H1 (cell line): ENCODE measurements at regions not wholly inside any gene's neighbourhood (a gene's known extent, or its start where the extent isn't known, plus 50 kb on each side); places are given as distances from the start of the nearest gene placed in this dataset.

Experiments used
- CTCF ChIA-PET: fragments of 300-600 bp; sonication (Branson Sonifier 250); formaldehyde crosslinking; loops from one replicate; lab custom pipeline; 2021; ENCODE audit not compliant: partially characterized antibody; lab: Charles Lee
- POLR2A ChIA-PET: fragments of 300-600 bp; sonication (Branson Sonifier 250); formaldehyde crosslinking; loops from one replicate; lab custom pipeline; 2021; ENCODE audit warnings: inconsistent platforms; ENCODE audit not compliant: partially characterized antibody; lab: Charles Lee
- DNase-seq, 2 experiments: peaks; one replicate each; pipeline versions ENCODE4 v3.0.0 to v3.0.0-alpha.2; 2010 to 2022; ENCODE audit warnings: low spot score in 2 of 2, low read depth in 1 of 2, mixed read lengths in 1 of 2
- FAIRE-seq: peaks from 2 replicates; lab custom pipeline; 2011; peaks lifted over from hg19 to GRCh38; lab: Jason Lieb, UNC
- H2AFZ ChIP-seq: 2 replicates; pipeline ENCODE4 v1.8.1; 2012; ENCODE audit warnings: low read length, inconsistent platforms
- H2AK5ac ChIP-seq: 2 replicates; pipeline ENCODE4 v1.6.1; 2013; ENCODE audit warnings: low read depth, low read length
- H2BK120ac ChIP-seq: replicated peaks from 2 replicates; pipeline ENCODE3; 2013; ENCODE audit warnings: low read depth, low read length, inconsistent platforms
- H2BK12ac ChIP-seq: 2 replicates; pipeline ENCODE4 v1.6.1; 2013; ENCODE audit warnings: low read depth, low read length
- H2BK15ac ChIP-seq: 2 replicates; pipeline ENCODE4 v1.6.1; 2013; ENCODE audit warnings: low read length
- H2BK20ac ChIP-seq: 2 replicates; pipeline ENCODE4 v1.6.1; 2013; ENCODE audit warnings: low read length
- H2BK5ac ChIP-seq: 2 replicates; pipeline ENCODE4 v1.6.1; 2013; ENCODE audit warnings: low read depth, low read length
- H3K14ac ChIP-seq: 2 replicates; pipeline ENCODE4 v1.6.1; 2013; ENCODE audit warnings: inconsistent platforms; ENCODE audit not compliant: insufficient read length
- H3K18ac ChIP-seq: 2 replicates; pipeline ENCODE4 v1.6.1; 2013; ENCODE audit warnings: low read length; ENCODE audit errors: extremely low read depth
- H3K23ac ChIP-seq: 2 replicates; pipeline ENCODE4 v1.6.1; 2013; ENCODE audit warnings: inconsistent platforms; ENCODE audit not compliant: insufficient read length
- H3K23me2 ChIP-seq: 2 replicates; pipeline ENCODE4 v1.6.1; 2013; ENCODE audit warnings: low read depth, low read length
- H3K27ac ChIP-seq: 2 replicates; pipeline ENCODE4 v1.6.1; 2011; ENCODE audit warnings: low read depth, low read length, inconsistent platforms
- H3K27me3 ChIP-seq, 4 experiments: replicated peaks in 1 of 4; 1 replicate in 1 of 4; 2 replicates in 3 of 4; pipeline versions ENCODE4 v1.6.1 to v1.8.1; 2011 to 2013; ENCODE audit warnings: low read length in 3 of 4, mild to moderate bottlenecking in 3 of 4, inconsistent platforms in 2 of 4, mixed read lengths in 2 of 4, moderate library complexity in 1 of 4; ENCODE audit not compliant: control insufficient read depth in 3 of 4, insufficient read depth in 3 of 4; ENCODE audit errors: extremely low read depth in 1 of 4
- H3K36me3 ChIP-seq, 4 experiments: 2 replicates each; pipeline versions ENCODE4 v1.6.1 to v1.8.1; 2011 to 2013; ENCODE audit warnings: mild to moderate bottlenecking in 4 of 4, low read length in 3 of 4, moderate library complexity in 2 of 4, control low read depth in 1 of 4, inconsistent platforms in 1 of 4; ENCODE audit not compliant: insufficient read depth in 4 of 4, control insufficient read depth in 2 of 4
- H3K4ac ChIP-seq: replicated peaks from 2 replicates; pipeline ENCODE3; 2013; ENCODE audit warnings: low read length, low read depth, mixed read lengths, inconsistent platforms; ENCODE audit not compliant: insufficient read length
- H3K4me1 ChIP-seq, 4 experiments: replicated peaks in 1 of 4; 1 replicate in 1 of 4; 2 replicates in 3 of 4; pipeline versions ENCODE4 v1.6.1 to v1.8.1; 2011 to 2013; ENCODE audit warnings: low read length in 3 of 4, inconsistent platforms in 2 of 4, mixed read lengths in 1 of 4; ENCODE audit not compliant: insufficient read depth in 4 of 4, control insufficient read depth in 3 of 4
- H3K4me2 ChIP-seq, 2 experiments: 2 replicates each; pipeline versions ENCODE4 v1.6.1 to v1.8.1; 2011 to 2013; ENCODE audit warnings: low read depth in 2 of 2, low read length in 2 of 2, control low read depth in 1 of 2, inconsistent platforms in 1 of 2, mild to moderate bottlenecking in 1 of 2; ENCODE audit not compliant: insufficient read depth in 1 of 2
- H3K4me3 ChIP-seq, 4 experiments: fragments of 200-600, 300-600 bp in 1 of 4; sonication (generic), shearing (Covaris generic), sonication (Bioruptor Twin) in 1 of 4; 2 replicates each; pipeline versions ENCODE4 v1.5.1 to v1.8.1; 2011 to 2016; ENCODE audit warnings: low read length in 4 of 4, low read depth in 3 of 4, control low read depth in 2 of 4, inconsistent platforms in 2 of 4, mild to moderate bottlenecking in 2 of 4, mixed read lengths in 1 of 4, moderate library complexity in 1 of 4; ENCODE audit not compliant: insufficient read depth in 2 of 4; ENCODE audit errors: extremely low read depth in 1 of 4
- H3K56ac ChIP-seq: replicated peaks from 2 replicates; pipeline ENCODE3; 2013; ENCODE audit warnings: low read depth, mild to moderate bottlenecking, mixed read lengths, low read length, inconsistent platforms; ENCODE audit not compliant: insufficient read length
- H3K79me1 ChIP-seq: 2 replicates; pipeline ENCODE4 v1.6.1; 2013; ENCODE audit warnings: low read depth, low read length, control low read depth
- H3K79me2 ChIP-seq, 2 experiments: 2 replicates each; pipeline versions ENCODE4 v1.6.1 to v1.8.1; 2012 to 2013; ENCODE audit warnings: low read length in 2 of 2, mild to moderate bottlenecking in 2 of 2, inconsistent platforms in 1 of 2; ENCODE audit not compliant: insufficient read depth in 2 of 2, control insufficient read depth in 1 of 2
- H3K9ac ChIP-seq, 4 experiments: replicated peaks in 1 of 4; 1 replicate in 1 of 4; 2 replicates in 3 of 4; pipeline versions ENCODE4 v1.6.1 to v1.8.1; 2011 to 2013; ENCODE audit warnings: low read depth in 3 of 4, low read length in 3 of 4, control low read depth in 2 of 4, mild to moderate bottlenecking in 2 of 4, moderate library complexity in 2 of 4, inconsistent platforms in 1 of 4; ENCODE audit errors: extremely low read depth in 1 of 4
- H3K9me3 ChIP-seq, 2 experiments: 2 replicates each; pipeline versions ENCODE4 v1.6.1 to v1.8.1; 2012 to 2013; ENCODE audit warnings: mild to moderate bottlenecking in 2 of 2, moderate library complexity in 2 of 2, control low read depth in 1 of 2, inconsistent platforms in 1 of 2, low read depth in 1 of 2, low read length in 1 of 2, mixed read lengths in 1 of 2; ENCODE audit not compliant: insufficient read depth in 2 of 2
- H4K20me1 ChIP-seq, 2 experiments: replicated peaks in 1 of 2; 2 replicates each; pipeline versions ENCODE3 to v1.8.1; 2011 to 2013; ENCODE audit warnings: inconsistent platforms in 2 of 2, low read length in 2 of 2, mild to moderate bottlenecking in 1 of 2; ENCODE audit not compliant: insufficient read depth in 2 of 2, control insufficient read depth in 1 of 2
- H4K5ac ChIP-seq: 2 replicates; pipeline ENCODE4 v1.6.1; 2013; ENCODE audit warnings: low read length, low read depth, mixed read lengths, inconsistent platforms; ENCODE audit not compliant: insufficient read length
- H4K8ac ChIP-seq: 2 replicates; pipeline ENCODE4 v1.8.0; 2013; ENCODE audit warnings: mild to moderate bottlenecking, moderate library complexity, low read length, inconsistent platforms; ENCODE audit not compliant: insufficient read depth; ENCODE audit errors: extremely low read depth
- H4K91ac ChIP-seq: replicated peaks from 2 replicates; pipeline ENCODE3; 2013; ENCODE audit warnings: low read length, mixed read lengths, inconsistent platforms; ENCODE audit not compliant: insufficient read length
- ASH2L ChIP-seq: fragments of 200-600, 300-600 bp; sonication (generic); IDR thresholded peaks from one replicate; pipeline ENCODE4 v1.7.1; 2017; ENCODE audit warnings: low read length
- BCL11A ChIP-seq, 2 experiments: IDR thresholded peaks; one replicate each; pipeline ENCODE4 v1.6.1; 2011; ENCODE audit warnings: low read depth in 2 of 2, low read length in 2 of 2, mild to moderate bottlenecking in 2 of 2
- CEBPB ChIP-seq: IDR thresholded peaks from 2 replicates; pipeline ENCODE4 v1.6.1; 2012; ENCODE audit warnings: low read depth, low read length
- CHD1 ChIP-seq: IDR thresholded peaks from 2 replicates; pipeline ENCODE4 v1.6.1; 2012; ENCODE audit warnings: low read depth, low read length, improper control_type of control experiment
- GTF2F1 ChIP-seq: IDR thresholded peaks from 2 replicates; pipeline ENCODE4 v1.6.1; 2012; ENCODE audit warnings: low read depth, low read length, improper control_type of control experiment, borderline replicate concordance
- JUN ChIP-seq: IDR thresholded peaks from 2 replicates; pipeline ENCODE4 v1.6.1; 2011; ENCODE audit warnings: low read depth, mild to moderate bottlenecking, improper control_type of control experiment, low read length
- KDM1A ChIP-seq: fragments of 200-600, 300-600 bp; sonication (generic); IDR thresholded peaks from 2 replicates; pipeline ENCODE4 v1.7.1; 2016; ENCODE audit warnings: mild to moderate bottlenecking, low read length, borderline replicate concordance
- RXRA ChIP-seq: IDR thresholded peaks from 2 replicates; pipeline ENCODE4 v1.6.1; 2011; ENCODE audit warnings: low read depth, mild to moderate bottlenecking, low read length, moderate library complexity; ENCODE audit not compliant: insufficient read depth
- SIN3A ChIP-seq, 2 experiments: IDR thresholded peaks in 1 of 2; conservative IDR thresholded peaks in 1 of 2; 2 replicates each; pipeline ENCODE4 v1.6.1; 2011 to 2012; ENCODE audit warnings: low read length in 2 of 2, improper control_type of control experiment in 1 of 2, low read depth in 1 of 2, mild to moderate bottlenecking in 1 of 2
- SP2 ChIP-seq: IDR thresholded peaks from 2 replicates; pipeline ENCODE4 v1.6.1; 2012; ENCODE audit warnings: mild to moderate bottlenecking, low read length, inconsistent platforms
- SUZ12 ChIP-seq: fragments of 200-600 bp; sonication (generic); IDR thresholded peaks from 2 replicates; pipeline ENCODE4 v1.6.1; 2012; ENCODE audit warnings: mild to moderate bottlenecking, inconsistent platforms, low read length, moderate library complexity, mixed read lengths
- TAF1 ChIP-seq: IDR thresholded peaks from 2 replicates; pipeline ENCODE4 v1.6.1; 2011; ENCODE audit warnings: mild to moderate bottlenecking, low read depth, low read length
- TAF7 ChIP-seq: optimal IDR thresholded peaks from 2 replicates; pipeline ENCODE3; 2011; ENCODE audit warnings: low read depth, mild to moderate bottlenecking, inconsistent platforms, low read length, moderate library complexity, borderline replicate concordance
- WGBS, 2 experiments: shearing (Covaris generic) in 1 of 2; methylation state at CpG; one replicate each; pipeline versions ENCODE4 v1.1.6 to v1.1.7; 2013 to 2015; ENCODE audit warnings: low lambda C conversion rate in 2 of 2, mixed read lengths in 2 of 2, inconsistent platforms in 1 of 2, low coverage in 1 of 2, missing lambda C conversion rate in 1 of 2; ENCODE audit not compliant: insufficient replicate concordance in 2 of 2, insufficient coverage in 1 of 2, insufficient read length in 1 of 2; ENCODE audit errors: extremely low coverage in 1 of 2, missing lambda C conversion rate in 1 of 2; 5-methylcytosine and 5-hydroxymethylcytosine counted together

DNA sequence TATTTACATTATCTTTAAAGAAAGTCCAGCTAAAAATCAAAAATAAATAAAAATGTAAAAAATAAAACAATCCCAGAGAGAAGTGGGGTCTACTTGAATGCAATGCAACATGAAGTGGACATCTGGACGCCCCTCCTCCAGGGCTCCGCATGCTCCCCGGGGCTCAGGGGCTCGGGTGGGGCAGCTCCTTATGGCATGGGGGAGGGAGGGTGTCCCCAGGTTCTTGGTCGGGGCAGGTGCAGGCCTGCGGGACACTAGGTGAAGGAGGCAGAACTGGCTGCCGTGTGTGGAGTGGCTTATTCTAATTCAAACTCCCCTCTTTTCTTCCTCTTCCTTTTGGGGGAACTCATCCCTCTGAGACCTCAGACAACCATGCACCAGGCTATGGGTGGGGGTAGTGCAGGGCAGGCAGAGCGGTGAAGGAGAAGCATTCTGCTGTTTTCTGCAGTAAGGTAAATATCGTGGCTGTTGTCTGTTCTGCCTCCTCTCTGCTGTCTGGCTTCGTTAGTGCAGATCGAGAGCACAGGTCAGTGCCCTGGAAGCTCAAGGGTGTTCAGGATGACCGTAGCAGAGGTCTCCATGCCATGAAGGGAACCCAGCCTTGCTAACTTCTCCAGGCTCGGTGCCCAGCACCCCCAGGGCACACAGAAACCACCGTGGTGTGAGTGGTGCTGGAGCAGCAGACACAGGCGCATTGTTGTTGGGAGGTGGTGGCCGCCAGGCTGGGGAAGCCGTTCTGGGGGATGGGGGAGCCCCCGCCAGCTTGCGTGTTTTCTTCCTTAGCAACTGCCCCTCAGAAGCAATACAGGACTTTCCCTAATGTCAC lies 82.6 kb downstream of the TTLL2 start:
- Histone ChIP-seq H4K91ac (peak overlapping the region; percentile 67), H2BK5ac (no peak overlapping the region), H3K4me3 (no peak overlapping the region), H4K20me1 (no peaks in the 10 kb centered on the region), H3K27me3 (no peaks in the 10 kb centered on the region), H3K27ac (no peak overlapping the region; the same call in 1 of the 2 replicates), H3K14ac (peak overlapping the region; percentile 99), H3K9ac (no peak overlapping the region), H3K4ac (no peak overlapping the region), H3K4me1 (peaks cover 0 to 19% (median 4%) of the 10 kb centered on the region in 4 experiments; a peak in 5 of 7 replicates), H3K79me2 (no peaks in the 10 kb centered on the region), H3K18ac (peak overlapping the region; percentile 87), H2BK15ac (0 out of 2 replicates have a peak overlapping the region, but pooled peaks have one; percentile 25), H3K23me2 (no peaks in the 10 kb centered on the region), H2AFZ (peak overlapping the region; percentile 93; the same call in 1 of the 2 replicates), H4K8ac (no peak overlapping the region; the same call in 1 of the 2 replicates), H3K9me3 (no peaks in the 10 kb centered on the region), H2AK5ac (peak overlapping the region; percentile 3; the same call in 1 of the 2 replicates), H3K23ac (no peak overlapping the region), H4K5ac (no peak overlapping the region), H2BK20ac (0 out of 2 replicates have a peak overlapping the region, but pooled peaks have one; percentile 9), H3K36me3 (no peaks in the 10 kb centered on the region), H3K56ac (no peak overlapping the region), H3K79me1 (no peaks in the 10 kb centered on the region), H2BK120ac (no peak overlapping the region), H3K4me2 (no peak overlapping the region; a peak in 1 of 4 replicates), H2BK12ac (peak overlapping the region; percentile 80; the same call in 1 of the 2 replicates)
- DNase-seq (peak in 1 of 2 experiments; percentile 47), FAIRE-seq (no peak)
- WGBS, 2 experiments: 84% methylated on average over 18 of the region's 19 CpGs; no CpG with 5 or more reads in 1 of the 2 experiments
- ChIA-PET CTCF (interaction anchor here (3.2 kb wide), 1 partner anchor 11 kb away, joined by 9 read pairs; no protein-coding TSS in a partner anchor), POLR2A (no interaction called here)
- TF ChIP-seq JUN (no peak), SIN3A (conservative IDR thresholded peaks at IDR 0.05 in 1 of 2, IDR thresholded peaks at IDR 0.05 in 1 of 2; ENCODE audit: low read depth in 1 of 2, low read length in 2 of 2) (no peak), SP2 (no peak), TAF7 (no peak), KDM1A (no peak), SUZ12 (no peak), CHD1 (no peak), CEBPB (no peak), TAF1 (no peak), RXRA (no peak), GTF2F1 (no peak), BCL11A (IDR thresholded peaks at IDR 0.05; ENCODE audit: low read depth in 2 of 2, low read length in 2 of 2) (no peak), ASH2L (no peak)
